Testis (tissue), 2 donors: ENCODE measurements at regions not wholly inside any gene's neighbourhood (a gene's known extent, or its start where the extent isn't known, plus 50 kb on each side); places are given as distances from the start of the nearest gene placed in this dataset.

Experiments
- POLR2A ChIP-seq: fragments of 450-650 bp; IDR thresholded peaks from one replicate; pipeline ENCODE4 v1.6.1; 2017; ENCODE audit warnings: antibody characterized with exemption, mild to moderate bottlenecking, moderate library complexity
- TF ChIP-seq, protein P1 (sequence below), 3 experiments: fragments of 450-650 bp in 2 of 3; fragments of 200-600 bp in 1 of 3; sonication (generic) in 1 of 3; IDR thresholded peaks; one replicate each; pipeline ENCODE4 v1.5.1; 2016 to 2019; ENCODE audit warnings: antibody characterized with exemption in 3 of 3, mild to moderate bottlenecking in 2 of 3, moderate library complexity in 1 of 3

GRCh38 chr1:24999906-25000305, 69.8 kb upstream of the RUNX3 start:
- TF ChIP-seq, protein P1, sequence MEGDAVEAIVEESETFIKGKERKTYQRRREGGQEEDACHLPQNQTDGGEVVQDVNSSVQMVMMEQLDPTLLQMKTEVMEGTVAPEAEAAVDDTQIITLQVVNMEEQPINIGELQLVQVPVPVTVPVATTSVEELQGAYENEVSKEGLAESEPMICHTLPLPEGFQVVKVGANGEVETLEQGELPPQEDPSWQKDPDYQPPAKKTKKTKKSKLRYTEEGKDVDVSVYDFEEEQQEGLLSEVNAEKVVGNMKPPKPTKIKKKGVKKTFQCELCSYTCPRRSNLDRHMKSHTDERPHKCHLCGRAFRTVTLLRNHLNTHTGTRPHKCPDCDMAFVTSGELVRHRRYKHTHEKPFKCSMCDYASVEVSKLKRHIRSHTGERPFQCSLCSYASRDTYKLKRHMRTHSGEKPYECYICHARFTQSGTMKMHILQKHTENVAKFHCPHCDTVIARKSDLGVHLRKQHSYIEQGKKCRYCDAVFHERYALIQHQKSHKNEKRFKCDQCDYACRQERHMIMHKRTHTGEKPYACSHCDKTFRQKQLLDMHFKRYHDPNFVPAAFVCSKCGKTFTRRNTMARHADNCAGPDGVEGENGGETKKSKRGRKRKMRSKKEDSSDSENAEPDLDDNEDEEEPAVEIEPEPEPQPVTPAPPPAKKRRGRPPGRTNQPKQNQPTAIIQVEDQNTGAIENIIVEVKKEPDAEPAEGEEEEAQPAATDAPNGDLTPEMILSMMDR (IDR thresholded peaks at IDR 0.05): no peak
- TF ChIP-seq POLR2A: no peak
